ENCODE measurements at regions not wholly inside any gene's neighbourhood (a gene's known extent, or its start where the extent isn't known, plus 50 kb on each side); places are given as distances from the start of the nearest gene placed in this dataset.

- POLR2A ChIA-PET (ENCODE audit: low non-redundant PET), result interaction anchor here (0.7 kb wide), 1 partner anchor 1073 kb away, joined by 4 read pairs; no protein-coding TSS in a partner anchor
- no TSS peak for BruUV-seq (replicated peaks)
- Histone ChIP-seq H3K4me1 (ENCODE audit: insufficient read depth, low read length, poor library complexity, severe bottlenecking) (no peaks in the 10 kb centered on the region), H3K9me3 (ENCODE audit: low read depth, low read length, poor library complexity, severe bottlenecking) (no peaks in the 10 kb centered on the region), H3K27me3 (replicated peaks; ENCODE audit: insufficient read depth, low read depth, low read length, poor library complexity) (peaks cover 20% of the 10 kb centered on the region), H3K4me3 (ENCODE audit: low read depth, low read length, poor library complexity, severe bottlenecking) (no peak overlapping the region), H3K36me3 (ENCODE audit: insufficient read depth, low read length, poor library complexity, severe bottlenecking) (no peaks in the 10 kb centered on the region), H3K27ac (ENCODE audit: low read depth, low read length, poor library complexity, severe bottlenecking) (no peak overlapping the region)
- no peak for DNase-seq (ENCODE audit: low spot score)
- TF ChIP-seq EZH2 (IDR thresholded peaks at IDR 0.05; ENCODE audit: borderline replicate concordance, low read depth, low read length, poor library complexity, severe bottlenecking), result no peak
- TF ChIP-seq CTCF (conservative IDR thresholded peaks at IDR 0.05; ENCODE audit: low read depth, low read length), result no peak
- CTCF ChIA-PET, result no interaction called here
- intact Hi-C loops (cut with micrococcal nuclease; ENCODE audit: unreplicated experiment), result no loop called here
Measured at GRCh38 chr3:182349051-182349450, 444.3 kb upstream of the ATP11B start.

- ChIA-PET POLR2A (ENCODE audit: low non-redundant PET) (no interaction called here), CTCF (no interaction called here)
- no peaks in the 10 kb centered on the region for H3K9me3 ChIP-seq (ENCODE audit: low read depth, low read length, poor library complexity, severe bottlenecking)
- no TSS peak for BruUV-seq (replicated peaks)
- intact Hi-C loops (cut with micrococcal nuclease; ENCODE audit: unreplicated experiment), result no loop called here
- peaks cover 20% of the 10 kb centered on the region for H3K27me3 ChIP-seq (replicated peaks; ENCODE audit: insufficient read depth, low read depth, low read length, poor library complexity)
- H3K36me3 ChIP-seq (ENCODE audit: insufficient read depth, low read length, poor library complexity, severe bottlenecking), result no peaks in the 10 kb centered on the region
- TF ChIP-seq CTCF (conservative IDR thresholded peaks at IDR 0.05; ENCODE audit: low read depth, low read length) (no peak), EZH2 (IDR thresholded peaks at IDR 0.05; ENCODE audit: borderline replicate concordance, low read depth, low read length, poor library complexity, severe bottlenecking) (no peak)
- H3K4me3 ChIP-seq (ENCODE audit: low read depth, low read length, poor library complexity, severe bottlenecking), result no peak overlapping the region
- H3K4me1 ChIP-seq (ENCODE audit: insufficient read depth, low read length, poor library complexity, severe bottlenecking), result no peaks in the 10 kb centered on the region
- H3K27ac ChIP-seq (ENCODE audit: low read depth, low read length, poor library complexity, severe bottlenecking), result no peak overlapping the region
- DNase-seq (ENCODE audit: low spot score), result no peak
Measured at GRCh38 chr3:182349951-182350517, 443.3 kb upstream of the ATP11B start.

GRCh38 chr3:182357928-182358327, 435.4 kb upstream of the ATP11B start:
- no peaks in the 10 kb centered on the region for H3K36me3 ChIP-seq (ENCODE audit: insufficient read depth, low read length, poor library complexity, severe bottlenecking)

More at GRCh38 chr3:182357928-182358327, 435.4 kb upstream of the ATP11B start:
- no peaks in the 10 kb centered on the region for H3K4me1 ChIP-seq (ENCODE audit: insufficient read depth, low read length, poor library complexity, severe bottlenecking)
- H3K4me3 ChIP-seq (ENCODE audit: low read depth, low read length, poor library complexity, severe bottlenecking), result no peak overlapping the region
- no peaks in the 10 kb centered on the region for H3K9me3 ChIP-seq (ENCODE audit: low read depth, low read length, poor library complexity, severe bottlenecking)
- TF ChIP-seq CTCF (conservative IDR thresholded peaks at IDR 0.05; ENCODE audit: low read depth, low read length), result no peak
- intact Hi-C loops (cut with micrococcal nuclease; ENCODE audit: unreplicated experiment), result no loop called here
- BruUV-seq (replicated peaks), result no TSS peak
- H3K27ac ChIP-seq (ENCODE audit: low read depth, low read length, poor library complexity, severe bottlenecking), result no peak overlapping the region
- ChIA-PET CTCF (no interaction called here), POLR2A (ENCODE audit: low non-redundant PET) (no interaction called here)
- DNase-seq (ENCODE audit: low spot score), result no peak
- peaks cover 29% of the 10 kb centered on the region for H3K27me3 ChIP-seq (replicated peaks; ENCODE audit: insufficient read depth, low read depth, low read length, poor library complexity)
